GM18499 (cell line): ENCODE measurements at regions not wholly inside any gene's neighbourhood (a gene's known extent, or its start where the extent isn't known, plus 50 kb on each side); places are given as distances from the start of the nearest gene placed in this dataset.
"Not testable (repeated sequence)": the region's sequence is repeated elsewhere in the genome, so short reads cannot be mapped to it uniquely, and the experiment has no call there.

Experiments used
- ATAC-seq: cut with Tn5 transposase; IDR thresholded peaks from one replicate; pipeline ENCODE4 v1.9.1; 2021; ENCODE audit warnings: moderate number of reproducible peaks; ENCODE audit not compliant: insufficient read depth, unreplicated experiment

DNA sequence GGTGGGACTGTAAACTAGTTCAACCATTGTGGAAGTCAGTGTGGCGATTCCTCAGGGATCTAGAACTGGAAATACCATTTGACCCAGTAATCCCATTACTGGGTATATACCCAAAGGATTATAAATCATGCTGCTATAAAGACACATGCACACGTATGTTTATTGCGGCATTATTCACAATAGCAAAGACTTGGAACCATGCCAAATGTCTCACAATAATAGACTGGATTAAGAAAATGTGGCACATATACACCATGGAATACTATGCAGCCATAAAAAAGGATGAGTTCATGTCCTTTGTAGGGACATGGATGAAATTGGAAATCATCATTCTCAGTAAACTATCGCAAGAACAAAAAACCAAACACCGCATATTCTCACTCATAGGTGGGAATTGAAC, 268.3 kb upstream of the MMADHC start:
- not testable (repeated sequence) for ATAC-seq

DNA sequence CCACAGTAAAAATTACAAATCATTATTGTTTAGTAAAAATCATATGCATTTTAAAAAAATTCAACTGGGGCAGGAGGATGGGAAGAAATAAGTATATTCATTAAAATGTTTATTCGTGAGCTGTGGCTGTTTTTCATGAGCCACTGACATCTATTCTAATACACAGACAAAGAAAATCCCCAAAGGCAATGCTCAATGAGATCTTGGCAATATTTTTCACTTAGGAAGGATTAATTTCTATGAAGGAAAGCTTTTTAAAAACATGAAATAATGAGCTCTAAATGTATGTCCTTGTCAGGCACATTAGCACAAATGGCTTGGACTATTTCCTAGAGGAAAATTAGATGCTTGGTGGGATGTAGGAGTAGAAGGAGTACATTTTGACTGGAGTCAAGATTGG, 262.0 kb upstream of the MMADHC start:
- ATAC-seq: no peak

DNA sequence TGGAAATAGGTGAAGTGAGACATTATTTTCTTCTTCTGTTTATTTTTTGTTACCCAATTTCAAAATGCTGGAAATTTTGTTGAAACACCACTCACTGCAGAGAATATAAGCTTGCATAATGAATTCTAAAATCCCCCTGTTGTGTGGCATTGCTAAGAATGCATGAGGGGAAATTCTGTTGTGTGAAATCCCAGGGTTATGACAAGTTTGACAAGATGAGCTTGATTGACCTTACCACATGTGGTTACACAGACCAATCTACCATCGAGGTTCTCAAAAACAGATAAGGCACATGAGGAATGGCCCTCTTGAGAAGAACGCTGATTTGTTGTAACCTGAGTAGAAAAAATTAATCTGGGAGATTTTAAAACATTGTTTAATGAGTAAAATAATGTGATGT, 261.6 kb upstream of the MMADHC start:
- ATAC-seq: no peak

DNA sequence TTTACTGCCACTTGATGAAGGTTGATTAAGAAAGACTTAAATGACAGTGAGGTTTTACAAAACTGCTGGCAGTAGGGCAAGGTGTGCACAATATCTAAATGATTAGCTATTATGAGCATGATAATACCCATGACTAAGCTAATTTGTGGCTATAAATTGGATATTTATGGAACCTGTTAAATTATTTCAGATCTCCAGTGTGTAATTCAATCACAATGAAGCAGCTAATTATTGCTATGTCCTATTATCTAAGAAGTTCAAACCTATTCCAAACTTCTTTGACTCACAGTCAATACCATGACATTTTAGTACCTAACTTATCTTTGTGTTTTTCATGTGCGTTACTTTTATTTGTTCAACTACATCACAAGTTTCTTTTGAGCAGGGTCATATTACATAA, 253.8 kb upstream of the MMADHC start:
- no peak for ATAC-seq

DNA sequence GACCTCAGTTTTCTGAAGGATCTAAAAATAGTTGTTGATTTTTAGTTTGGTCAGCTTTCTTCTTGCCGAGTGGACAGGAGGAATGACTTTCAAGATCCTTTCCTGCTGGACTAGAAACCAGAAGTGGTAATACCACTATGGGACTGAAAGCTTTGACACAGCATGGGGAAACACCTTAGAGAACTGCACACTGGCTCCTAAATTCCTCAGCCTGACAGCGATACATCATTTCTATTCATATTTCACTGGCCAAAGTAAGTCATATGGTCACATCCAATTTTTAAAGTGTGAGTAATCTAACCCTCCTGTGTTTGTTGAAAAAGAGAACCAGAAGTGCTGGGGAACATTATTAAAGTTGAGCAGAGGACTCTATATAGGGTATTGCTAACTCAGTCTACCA, 244.7 kb upstream of the MMADHC start:
- no peak for ATAC-seq

DNA sequence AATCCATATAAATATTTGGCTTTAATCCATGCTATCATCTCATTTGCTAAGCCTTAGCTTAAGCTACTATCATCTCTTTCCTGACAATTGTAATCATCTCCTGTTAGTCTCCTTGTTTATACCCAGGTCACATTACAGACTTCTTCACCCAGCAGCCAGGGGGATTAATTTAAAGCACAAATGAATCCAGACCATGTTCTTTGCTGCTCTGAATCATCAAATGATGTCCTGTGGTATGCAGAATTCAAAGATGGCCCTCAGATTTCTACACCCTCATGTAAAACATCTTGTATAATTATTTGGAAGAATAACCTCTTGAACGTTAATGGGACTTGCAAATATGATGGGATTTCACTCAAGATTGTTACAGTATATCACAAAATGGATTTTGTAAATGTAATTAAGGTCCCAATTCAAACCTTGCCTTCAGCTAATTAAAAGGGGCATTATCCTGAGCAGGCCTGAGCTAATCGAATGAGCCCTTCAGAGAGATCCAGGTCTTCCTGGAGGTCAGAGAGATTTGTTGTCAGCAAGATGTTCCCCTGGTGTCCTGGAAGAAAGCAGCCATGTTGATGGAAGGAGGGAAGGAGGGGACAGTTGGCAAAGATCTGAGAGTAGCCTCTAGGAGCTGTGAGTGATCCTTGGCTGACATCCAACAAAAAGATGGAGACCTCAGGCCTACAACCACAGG, 241.1 kb upstream of the MMADHC start:
- ATAC-seq: no peak

DNA sequence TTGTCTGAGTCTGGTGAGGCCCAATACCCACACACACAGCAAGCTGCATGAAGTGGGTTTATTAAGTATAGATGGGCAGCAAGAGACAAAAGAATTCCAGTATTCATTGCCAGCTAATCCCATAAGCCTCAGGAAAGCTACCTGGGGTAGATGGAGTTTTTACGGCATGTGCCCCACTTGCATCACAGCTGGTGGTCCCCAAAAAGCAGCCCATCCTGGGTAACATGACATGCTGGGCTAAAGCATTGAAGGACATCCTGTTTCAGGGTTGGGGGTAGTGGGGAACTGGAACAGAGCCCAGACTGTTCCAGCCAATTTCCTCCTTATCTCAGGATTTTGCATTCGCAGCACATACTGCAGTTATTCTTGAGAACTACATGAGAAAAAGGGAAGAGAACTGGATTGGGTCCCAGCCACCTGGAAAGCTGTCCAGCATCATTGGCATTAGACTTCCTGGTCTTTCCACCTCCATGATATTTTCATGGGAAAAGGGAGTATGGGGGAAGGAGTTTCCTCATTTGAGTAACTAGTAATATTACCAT, 240.1 kb upstream of the MMADHC start:
- no peak for ATAC-seq

DNA sequence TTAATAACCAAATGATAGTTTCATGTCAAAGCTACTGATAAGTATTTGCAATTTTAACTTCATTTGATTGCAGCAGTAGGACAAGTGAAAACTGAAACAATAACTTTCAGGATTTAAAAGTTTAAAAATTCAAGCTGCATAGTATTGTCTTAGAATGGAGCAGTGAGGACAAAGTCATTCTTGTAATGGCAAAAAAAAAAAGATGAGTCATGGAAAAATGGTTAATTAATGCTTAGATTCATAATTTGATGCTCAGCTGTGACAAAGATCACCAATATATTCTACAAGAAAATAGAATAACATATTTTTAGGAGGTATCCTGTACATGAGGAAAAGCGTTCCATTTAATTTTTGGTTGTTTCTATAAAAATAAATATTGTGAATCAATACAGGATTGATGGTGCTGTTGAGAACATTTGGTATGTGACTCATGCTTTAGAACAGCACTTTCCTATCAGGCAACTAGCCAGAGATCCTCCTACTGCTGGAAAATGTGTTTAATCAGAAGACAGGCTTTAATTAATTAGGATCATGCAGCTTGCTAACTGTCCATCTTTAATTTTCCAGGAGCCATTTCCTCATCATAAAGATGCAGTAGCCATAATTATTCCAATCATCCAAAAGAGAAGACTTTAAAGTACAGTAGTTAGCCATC, 239.0 kb upstream of the MMADHC start:
- ATAC-seq: no peak

DNA sequence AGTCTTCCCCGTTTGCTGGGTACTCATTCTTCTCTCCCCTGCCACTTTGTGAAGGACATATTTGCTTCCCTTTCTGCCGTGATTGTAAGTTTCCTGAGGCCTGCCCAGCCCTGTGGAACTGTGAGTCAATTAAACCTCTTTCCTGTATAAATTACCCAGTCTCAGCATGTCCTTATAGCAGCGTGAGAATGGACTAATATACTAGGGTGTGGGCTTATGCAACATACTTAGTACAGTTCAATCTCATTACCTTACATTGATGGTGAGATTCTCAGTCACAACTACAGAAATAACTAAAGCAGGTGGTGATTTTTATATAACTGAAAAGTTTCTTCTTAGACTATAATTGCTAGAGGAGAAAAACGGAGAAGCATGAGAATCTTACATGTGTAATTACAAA, 237.9 kb upstream of the MMADHC start:
- ATAC-seq: no peak

DNA sequence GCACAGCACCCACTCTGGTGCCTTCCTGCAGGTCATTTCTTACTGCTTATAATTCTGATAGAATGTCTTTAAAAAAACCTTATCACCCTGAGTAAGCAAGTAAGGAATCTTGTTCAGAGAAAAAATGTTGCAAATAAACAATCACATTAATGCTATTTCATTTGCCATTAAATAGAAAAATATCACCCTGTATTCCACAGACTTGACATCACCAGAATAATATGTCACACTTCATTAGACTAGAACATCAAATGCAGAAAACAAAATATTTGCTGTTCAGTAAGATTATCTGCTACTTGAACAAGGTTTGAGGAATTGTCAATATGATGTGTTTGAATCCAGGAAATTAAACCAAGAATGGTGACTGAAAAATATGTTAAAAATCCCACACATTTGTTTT, 236.6 kb upstream of the MMADHC start:
- ATAC-seq: no peak

DNA sequence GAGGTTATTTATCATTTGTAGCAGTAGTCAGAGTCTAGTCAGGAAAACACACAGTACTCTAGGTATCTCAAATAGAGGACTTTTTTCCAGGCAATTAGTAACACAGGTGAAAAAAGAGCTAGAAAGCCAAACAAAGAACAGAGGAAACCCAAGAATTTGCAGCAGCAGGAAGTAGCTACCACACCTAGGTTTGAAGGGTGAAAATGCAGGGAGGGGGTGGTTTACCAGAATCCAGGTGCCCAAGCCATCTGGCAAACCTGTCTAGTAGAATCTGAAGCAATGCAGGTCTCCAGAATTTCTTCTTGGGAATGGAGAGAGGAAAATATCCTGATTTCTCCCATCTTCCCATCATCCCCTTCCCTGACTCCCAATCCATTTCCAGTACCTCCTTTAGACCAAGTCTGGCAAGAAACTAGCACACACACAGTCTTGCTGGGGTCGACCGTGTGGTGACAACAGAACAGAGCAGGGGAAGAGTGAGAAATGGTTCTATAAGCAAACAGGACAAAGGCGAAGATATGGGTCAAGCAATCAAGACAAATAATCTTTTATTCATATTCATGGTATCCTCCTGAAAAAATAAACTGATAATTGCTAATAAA, 231.9 kb upstream of the MMADHC start:
- ATAC-seq: no peak

DNA sequence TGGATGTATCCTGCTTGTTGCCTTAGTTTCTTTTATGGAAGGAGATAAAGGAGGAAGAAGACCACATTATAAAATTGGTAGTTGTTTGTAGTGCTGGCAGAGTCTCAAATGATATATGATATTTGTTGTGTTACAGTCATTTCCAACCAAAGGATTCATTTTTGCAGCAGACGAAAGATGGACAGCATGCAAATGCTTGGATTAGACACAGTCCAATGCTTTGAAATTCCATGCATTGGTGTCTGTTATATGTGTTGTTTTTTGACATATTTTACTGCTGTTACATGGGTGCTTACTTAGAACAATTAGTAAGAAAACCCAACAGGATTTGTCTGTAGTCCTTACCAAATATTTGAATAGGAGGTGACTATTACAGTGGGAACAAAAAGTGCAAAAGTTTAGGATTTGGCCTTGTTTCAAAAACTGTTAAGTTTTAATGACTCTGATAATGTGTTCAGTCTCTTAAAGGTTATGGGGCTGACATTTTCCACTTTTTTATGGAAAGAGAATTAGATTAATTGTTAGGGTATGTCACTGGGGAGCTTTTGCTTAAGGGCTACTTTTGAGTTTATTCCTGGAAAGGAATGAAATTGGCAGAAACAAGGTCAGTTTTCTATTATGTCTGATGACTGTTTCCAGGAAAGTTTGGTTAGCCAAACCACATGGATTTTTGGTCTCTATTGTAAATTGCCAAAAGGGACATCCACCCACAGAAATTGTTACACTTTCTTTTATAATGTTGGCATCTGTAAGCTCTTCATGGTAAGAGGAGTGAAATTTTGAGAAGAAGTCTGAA, 229.4 kb upstream of the MMADHC start:
- ATAC-seq: no peak

DNA sequence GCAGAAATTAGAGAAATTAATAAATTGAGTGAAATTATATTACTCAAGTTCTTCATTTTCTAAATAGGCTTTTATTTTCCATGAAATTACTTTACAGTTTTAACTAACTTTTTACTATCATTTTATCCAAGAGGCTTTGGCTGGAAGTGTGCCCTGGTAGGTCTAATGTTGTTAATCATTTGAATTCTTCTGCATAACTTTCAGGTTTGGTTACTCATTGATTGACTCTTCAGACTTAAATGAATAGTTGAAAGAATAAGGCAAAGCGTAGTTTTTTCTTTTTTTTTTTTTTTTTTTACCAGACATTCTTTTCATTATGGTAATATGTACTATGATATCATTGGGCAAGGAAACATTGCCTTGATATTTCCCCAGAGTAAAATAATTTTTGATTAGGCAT, 228.4 kb upstream of the MMADHC start:
- no peak for ATAC-seq

DNA sequence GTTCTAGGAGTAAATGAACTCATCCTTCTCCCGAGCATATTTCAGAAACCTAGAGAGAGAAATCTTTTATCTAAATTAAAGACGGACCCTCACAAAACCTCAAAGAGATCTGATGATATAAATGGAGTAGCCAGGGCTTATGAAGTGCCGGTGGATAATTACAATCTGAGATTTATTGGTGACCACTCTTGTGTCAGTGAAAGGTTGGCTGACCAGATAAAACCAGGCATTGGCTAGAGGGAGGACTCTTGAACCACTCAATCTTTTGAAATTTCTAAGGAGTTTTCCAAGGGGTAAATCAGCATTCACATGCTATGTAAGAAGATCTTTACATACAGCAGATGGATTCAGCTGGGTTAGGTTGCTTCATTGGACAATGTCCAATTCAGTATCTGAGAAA, 227.3 kb upstream of the MMADHC start:
- ATAC-seq: no peak

DNA sequence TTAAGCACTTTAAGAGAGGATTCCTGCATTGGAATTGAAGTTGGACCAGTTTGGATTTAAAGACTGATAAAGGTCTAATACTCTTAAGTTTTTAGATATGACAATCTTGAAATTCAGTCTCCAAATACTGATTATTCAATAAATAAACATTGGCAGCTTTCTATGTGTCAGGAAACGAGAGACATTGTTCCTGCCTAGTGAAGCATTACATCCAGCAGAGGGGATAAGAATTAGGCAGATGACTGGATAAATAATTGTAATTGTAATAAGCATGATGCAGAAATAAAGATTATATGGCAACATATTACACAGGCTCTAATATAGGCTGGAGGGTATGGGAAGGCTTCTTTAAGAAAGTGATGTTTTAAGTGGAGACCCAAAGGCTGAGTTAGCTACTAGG, 226.5 kb upstream of the MMADHC start:
- no peak for ATAC-seq

DNA sequence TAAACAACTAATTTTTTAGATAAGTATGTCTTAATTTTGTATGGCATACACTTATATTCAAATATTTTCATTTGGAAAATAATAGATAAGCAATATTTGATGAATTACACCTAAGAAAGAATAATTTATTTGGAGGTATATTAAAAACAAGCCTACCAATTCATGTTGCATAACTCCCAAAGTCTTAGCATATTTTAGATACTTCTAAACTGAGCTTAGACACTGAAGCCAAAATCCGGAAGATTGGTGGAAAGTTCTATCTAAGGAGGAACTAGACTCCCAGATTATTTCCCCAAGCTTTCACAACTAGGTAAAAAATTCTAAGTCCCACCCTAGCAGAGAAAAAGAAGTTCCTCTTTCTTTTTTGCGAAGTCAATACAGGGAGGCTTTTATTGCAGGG, 221.0 kb upstream of the MMADHC start:
- ATAC-seq: no peak

DNA sequence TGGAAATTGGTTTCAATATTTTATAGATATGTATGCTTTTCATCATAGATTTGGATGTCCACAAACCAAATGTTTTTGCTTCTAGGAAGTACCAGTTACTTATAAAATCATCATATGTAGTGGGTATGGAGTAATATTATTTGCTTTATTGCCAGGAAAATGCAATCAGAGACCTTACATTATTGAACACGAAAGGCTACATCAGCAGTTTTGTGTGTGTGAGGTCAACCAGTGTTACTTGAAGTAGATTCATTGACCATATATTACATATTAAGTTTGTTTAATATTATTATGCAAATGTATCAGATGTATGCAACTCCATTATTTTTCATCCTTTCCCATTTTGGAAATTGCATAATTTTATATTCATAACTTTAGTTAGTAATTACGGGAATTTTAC, 219.1 kb upstream of the MMADHC start:
- ATAC-seq: no peak

DNA sequence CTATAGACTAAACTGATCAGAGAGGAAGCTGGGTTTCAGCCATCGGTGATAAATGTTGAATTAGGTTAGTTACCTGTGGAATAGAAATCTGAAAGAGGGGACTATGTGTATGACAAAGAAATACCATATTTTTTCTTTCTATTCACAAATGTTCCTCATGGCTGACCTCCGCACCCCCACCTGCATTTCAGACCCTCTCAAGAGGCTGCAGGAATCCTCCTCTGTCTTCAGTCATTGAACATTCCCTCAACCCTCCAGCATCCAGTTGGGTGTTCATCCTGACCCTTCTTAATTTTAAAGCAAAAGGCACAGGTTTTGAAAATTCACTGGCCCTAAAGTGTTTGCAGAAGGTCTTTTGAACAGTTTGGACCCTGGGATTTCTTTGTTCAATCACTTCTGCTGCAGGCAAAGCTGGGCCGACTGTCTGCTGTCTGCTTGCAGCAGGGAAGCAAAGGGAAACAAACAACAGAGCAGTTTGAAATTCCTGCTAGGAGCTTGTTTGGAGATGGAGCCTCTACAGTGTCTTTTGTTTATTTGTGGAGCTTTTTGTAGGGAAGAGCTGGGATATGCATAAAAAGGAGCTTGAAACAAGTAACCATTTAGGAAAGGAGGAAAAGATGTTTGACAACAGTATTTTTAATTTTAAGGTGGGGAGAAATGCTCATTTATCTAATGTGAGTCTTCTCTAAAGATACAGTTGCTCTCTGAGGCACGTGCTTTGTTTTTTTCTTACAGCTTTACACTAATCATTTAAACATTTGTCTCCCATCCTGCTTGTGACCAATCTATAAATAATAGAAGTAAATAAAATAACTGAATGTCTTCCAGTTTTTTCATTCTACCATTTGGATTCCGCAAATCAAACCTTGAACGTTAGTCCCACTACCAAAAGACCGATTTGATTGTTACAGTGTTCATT, 213.3 kb upstream of the MMADHC start:
- ATAC-seq: no peak

DNA sequence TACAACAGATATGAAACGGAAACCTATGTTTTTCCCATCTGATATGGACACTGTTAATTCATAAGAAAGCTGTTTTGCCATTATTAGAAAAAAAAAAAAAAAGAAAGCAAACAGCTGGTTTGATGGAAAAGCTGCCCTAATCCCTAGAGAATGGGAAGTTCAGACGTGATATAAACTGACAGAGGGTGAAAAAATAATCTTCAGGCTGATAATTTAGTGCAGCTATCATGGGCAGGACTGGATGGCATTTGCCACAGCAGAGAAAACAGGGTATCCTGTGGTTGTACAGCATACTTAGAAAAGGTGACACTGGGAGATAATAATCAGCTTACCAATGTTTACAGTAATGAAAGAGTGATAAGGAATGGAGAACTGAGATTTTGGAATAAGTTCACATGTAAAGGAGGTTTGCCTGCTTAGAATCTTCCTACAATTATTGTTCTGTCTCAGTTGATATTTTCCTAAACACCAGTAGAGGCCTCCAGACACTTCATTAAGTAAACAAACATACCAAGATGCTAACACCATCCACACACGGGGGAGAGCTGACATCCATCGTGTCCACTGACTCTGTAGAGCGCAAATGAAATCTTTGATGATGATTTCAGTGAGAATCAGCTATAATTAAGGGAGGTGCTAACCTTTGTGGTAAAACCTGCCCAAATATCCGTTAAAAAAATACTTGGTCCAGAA, 211.6 kb upstream of the MMADHC start:
- no peak for ATAC-seq
